GM18511 (cell line): ENCODE measurements at regions not wholly inside any gene's neighbourhood (a gene's known extent, or its start where the extent isn't known, plus 50 kb on each side); places are given as distances from the start of the nearest gene placed in this dataset.

ENCODE experiments used
- ATAC-seq: cut with Tn5 transposase; IDR thresholded peaks from one replicate; pipeline ENCODE4 v1.9.1; 2021; ENCODE audit warnings: mild to moderate bottlenecking, moderate library complexity; ENCODE audit not compliant: unreplicated experiment

- ATAC-seq: no peak
Measured at GRCh38 chr3:159797771-159798170, 190.9 kb upstream of the IL12A start.

GRCh38 chr3:159798951-159799350 lies 189.7 kb upstream of the IL12A start:
- no peak for ATAC-seq

GRCh38 chr3:159800434-159801155 lies 188.0 kb upstream of the IL12A start:
- ATAC-seq: no peak

GRCh38 chr3:159802864-159803263 lies 185.8 kb upstream of the IL12A start:
- ATAC-seq: no peak

DNA sequence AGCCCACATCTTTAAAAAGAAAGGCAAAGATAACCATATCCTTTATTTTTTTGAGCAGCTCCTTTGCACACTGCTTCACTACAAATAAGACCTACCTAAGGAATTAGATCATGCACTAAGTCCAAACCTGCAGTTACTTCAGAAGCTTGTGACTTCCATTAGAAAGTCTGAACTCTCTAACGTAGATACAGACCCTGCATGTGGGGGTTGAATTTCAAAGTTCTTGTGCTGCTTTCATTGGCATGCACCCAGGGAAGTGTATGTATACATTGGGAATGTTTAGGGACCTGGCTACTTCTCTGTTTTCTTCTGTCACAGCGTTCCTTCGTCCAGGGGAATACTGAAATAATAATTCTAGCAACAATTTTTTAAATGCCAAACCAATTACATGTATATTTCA lies 185.2 kb upstream of the IL12A start:
- no peak for ATAC-seq

GRCh38 chr3:159804726-159805410 lies 183.8 kb upstream of the IL12A start:
- peak; percentile 98 for ATAC-seq

DNA sequence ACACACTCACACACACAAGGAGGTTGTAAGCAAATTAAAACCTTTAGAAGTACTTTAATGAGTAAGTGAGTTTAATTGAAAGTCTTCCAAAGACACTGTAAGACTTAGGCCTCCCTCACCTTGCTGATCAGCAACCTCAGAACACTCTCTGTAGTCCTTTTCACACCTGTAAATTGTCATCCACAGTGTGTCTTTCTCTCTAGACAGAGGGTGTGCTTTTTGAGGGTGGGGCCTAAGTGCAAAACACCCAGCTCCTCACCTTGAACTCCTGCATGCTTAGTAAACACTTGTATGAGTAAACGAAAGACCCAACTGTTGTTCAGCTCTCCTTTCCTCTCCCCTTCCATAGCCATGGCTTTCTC lies 183.2 kb upstream of the IL12A start:
- ATAC-seq: peak; percentile 26

- ATAC-seq: no peak
Measured at GRCh38 chr3:159806412-159806811, 182.2 kb upstream of the IL12A start.

DNA sequence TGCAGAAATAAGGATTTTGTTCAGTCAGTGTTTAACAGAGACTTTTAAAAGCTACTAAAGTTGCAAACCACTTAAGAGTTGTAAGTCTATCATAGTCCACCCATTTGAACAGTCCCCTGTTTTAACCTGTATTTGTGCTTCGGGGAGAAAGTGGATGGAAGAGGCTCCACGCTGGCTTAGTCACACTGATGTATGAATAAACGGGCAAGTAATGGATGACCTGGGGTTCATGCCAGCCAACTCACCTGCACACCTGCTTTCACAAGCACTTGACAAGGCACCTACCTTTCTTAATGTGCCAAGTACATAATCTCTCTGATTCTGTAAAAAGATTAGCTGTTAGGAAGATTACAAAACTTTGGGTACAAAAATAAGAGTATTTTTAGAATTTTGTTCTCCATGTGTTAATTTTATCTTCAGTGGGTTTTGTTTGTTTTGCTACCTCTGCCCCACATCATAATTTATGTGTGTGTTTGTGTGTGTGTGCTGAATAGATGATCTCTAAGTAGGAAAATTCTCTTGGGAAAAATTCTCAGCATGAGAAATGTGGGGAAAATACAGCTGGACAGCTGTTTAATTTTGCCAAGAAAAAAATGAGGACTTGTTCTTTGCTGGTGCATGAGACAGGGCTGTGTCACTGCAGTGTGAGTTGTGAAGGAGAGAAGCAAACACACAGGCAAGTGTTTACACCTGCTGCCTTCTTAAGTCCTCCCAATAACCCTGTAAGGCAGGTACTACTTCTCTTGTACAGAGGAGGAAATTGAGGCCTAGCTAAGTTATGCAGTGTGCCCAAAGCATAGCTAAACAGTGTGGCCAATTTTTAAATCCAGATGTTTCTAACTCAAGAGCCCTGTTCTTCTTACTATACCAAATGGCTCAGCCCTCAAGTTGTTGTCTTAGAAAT lies 181.2 kb upstream of the IL12A start:
- no peak for ATAC-seq

DNA sequence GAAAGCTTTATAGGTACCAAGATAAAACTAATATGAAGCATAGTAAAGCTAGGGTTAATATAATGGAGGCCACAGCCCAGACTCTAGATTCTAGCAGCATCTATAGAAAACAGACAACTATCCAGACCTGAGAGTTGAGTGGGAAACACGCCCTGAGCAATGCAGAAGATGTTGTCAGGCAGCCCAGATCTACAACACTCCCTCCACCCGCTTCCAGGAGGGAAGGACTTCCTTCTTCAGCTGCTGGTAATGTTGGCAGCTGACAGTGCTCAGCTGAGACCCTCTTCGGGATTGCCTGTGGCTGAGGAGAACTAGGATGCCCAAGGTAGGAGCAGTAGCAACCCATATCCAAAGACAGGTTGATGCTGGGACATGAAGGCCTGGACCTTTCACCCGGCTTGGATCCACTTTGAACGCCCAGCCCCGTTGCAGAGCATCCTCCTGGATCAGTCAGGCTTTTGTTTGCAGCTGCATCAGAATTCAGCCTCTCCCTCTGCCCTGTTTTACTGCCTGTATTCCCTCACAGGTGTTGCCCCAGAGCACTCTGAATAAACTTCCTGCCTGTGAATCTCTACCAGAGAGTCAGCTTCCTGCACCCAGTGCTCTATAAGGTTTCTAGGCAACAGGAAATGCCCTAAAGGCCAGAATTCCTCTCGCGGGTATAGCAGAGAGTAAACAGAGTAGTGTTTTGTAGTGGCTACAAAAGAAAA lies 174.7 kb upstream of the IL12A start:
- ATAC-seq: peak; percentile 62

- ATAC-seq: no peak
Measured at GRCh38 chr3:159816512-159816911, 172.1 kb upstream of the IL12A start.

DNA sequence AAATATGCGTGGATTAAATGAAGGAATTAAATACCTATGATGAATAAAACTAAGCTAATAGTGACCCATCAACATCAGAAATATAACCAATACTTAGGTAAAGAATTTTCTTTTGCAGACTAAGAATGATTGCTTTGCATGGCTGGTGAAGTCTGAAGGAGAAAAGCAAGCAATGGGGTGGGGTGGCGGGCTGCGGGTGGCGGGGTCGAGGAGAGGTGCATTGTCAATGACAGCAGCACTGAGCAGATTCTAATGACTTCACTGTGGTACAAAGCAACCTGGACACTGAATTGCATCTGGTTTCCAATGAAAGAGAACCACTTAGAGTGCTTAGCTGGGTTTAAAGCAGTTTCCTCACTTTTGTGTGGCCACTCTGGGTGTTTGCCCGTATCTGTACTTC lies 171.5 kb upstream of the IL12A start:
- ATAC-seq: no peak

DNA sequence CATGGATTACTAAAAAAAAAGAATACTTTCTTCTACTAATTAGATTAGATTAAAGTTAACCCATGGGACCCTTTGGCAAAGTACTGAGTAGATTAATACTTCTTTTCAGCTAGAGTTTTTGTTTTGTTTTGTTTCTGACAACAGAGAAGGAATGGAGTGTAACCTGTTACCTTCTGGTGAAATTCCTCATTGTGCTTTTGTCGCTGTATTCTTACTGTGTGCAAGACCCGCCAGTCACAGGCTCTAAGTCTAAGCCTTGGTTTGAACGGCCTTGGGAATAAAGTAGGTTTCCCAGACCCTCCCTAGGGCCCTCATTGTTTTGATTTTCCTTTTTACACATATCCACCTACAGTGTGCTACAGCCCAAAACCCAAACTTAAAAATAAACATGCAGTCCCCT lies 171.1 kb upstream of the IL12A start:
- no peak for ATAC-seq

DNA sequence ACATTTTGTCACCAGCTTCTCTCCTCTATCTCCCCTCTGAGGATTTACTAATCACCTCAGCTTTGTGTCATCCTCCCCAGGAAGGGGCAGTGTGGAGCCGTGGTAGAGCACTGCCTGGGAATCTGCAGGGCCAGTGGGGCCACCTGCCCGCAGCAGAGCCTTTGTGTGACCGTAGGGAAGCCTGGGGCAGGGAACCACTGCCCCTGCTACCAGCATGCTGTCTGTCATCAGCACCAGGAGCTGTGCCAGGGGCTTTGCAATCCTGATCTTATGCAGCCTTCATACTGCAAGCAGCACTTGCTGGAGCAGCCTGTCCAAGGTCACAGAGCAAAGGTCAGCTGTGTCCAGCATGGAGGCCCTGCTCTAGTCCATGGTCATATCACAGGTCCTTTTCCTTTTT lies 170.2 kb upstream of the IL12A start:
- ATAC-seq: no peak

DNA sequence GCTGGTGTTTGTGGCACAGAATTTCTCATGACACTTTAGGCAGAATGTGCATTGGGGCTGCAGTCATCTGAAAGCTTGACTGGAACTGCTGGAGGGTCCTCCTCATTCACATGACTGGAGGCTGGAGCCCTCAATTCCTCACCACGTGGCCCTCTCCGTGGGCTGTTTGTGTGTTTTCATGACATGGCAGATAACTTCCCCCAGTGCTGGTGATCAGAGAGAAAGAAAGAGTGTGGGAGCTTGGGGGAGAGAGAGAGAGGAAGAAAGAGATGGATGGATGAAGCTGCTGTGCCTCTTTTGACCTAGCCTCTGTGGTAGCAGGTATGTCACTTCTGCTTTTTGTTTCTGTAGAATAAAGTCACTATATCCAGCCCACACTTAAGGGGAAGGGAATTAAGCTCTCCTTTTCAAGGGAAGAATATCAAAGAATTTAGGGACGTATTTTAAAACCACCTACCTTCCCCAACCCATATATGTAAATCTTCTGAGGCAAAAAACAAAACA lies 169.6 kb upstream of the IL12A start:
- ATAC-seq: peak; percentile 49

GRCh38 chr3:159819676-159820075 lies 169.0 kb upstream of the IL12A start:
- no peak for ATAC-seq

GRCh38 chr3:159821110-159821509 lies 167.5 kb upstream of the IL12A start:
- ATAC-seq: no peak

DNA sequence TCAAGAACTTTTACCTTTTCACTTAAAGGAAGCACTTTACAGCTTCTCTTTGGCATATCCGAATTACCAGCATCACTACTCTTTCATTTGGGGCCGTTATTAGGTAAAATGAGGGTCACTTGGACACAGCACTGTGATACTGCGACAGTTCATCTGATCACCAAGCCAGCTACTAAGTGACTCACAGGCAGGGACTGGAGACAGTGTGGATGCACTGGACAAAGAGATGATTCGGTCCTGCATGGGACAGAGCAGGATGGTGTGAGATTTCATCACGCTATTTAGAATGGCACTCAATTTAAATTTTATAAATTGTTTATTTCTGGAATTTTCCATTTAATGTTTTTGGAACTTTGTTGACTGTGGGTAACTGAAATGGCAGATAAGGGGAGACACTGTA lies 166.9 kb upstream of the IL12A start:
- no peak for ATAC-seq

DNA sequence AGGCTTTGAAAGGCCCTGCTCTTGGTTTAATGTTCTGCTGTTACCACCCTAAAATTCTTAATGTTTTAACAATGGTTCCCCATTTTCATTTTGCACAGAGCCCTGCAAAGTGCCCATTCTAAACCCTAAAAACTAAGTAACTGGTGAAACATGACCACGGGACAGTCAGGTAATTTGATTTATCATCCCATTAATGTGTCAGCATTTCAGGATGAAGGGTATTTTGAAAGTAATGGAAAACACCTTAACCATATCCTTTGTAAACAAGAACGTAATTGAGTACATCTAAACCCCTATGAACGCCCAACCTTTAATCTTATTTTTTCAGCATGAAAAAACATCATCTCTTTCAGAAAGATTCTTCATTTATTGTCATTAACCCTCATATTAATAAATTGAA lies 164.9 kb upstream of the IL12A start:
- ATAC-seq: no peak

DNA sequence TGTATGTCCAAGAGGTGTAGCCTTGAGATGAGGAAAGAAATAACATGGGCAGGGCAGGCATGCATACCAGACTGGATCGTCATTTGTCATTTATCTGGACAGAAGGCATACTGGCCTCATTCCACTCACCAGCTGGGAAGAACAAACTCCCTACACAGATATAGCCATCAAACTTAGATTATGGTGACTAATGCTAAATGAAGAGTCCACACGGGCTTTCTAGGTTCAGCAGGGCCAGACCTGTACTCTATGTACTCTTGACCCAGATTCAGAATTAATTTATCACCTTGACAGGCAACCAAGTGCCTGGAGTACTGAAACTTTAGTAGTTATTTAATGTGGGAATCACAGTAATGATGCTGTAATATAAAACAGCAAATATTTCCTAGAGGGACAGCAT lies 164.3 kb upstream of the IL12A start:
- no peak for ATAC-seq
